ENCODE measurements at regions not wholly inside any gene's neighbourhood (a gene's known extent, or its start where the extent isn't known, plus 50 kb on each side); places are given as distances from the start of the nearest gene placed in this dataset.

GRCh38 chr1:182203191-182203875 lies 141.8 kb upstream of the ZNF648 start:
- TF ChIP-seq POLR2A (IDR thresholded peaks at IDR 0.05) (no peak), CTCF (IDR thresholded peaks at IDR 0.05) (no peak)
